Transverse colon (tissue), 4 donors: ENCODE measurements at regions not wholly inside any gene's neighbourhood (a gene's known extent, or its start where the extent isn't known, plus 50 kb on each side); places are given as distances from the start of the nearest gene placed in this dataset.

ENCODE experiments used
- DNase-seq: peaks from one replicate; pipeline ENCODE4 v3.0.0-alpha.2; 2019
- H3K27ac ChIP-seq, 4 donors: fragments of 200-600 bp; sonication (generic); 2 replicates each; pipeline ENCODE4 v1.5.1; 2016 to 2018; ENCODE audit warnings: inconsistent platforms in 4 of 4
- H3K27me3 ChIP-seq: fragments of 200-600 bp; sonication (generic); 2 replicates; pipeline ENCODE4 v1.5.1; 2017; ENCODE audit warnings: inconsistent platforms
- H3K36me3 ChIP-seq, 4 donors: fragments of 200-600 bp; sonication (generic); 2 replicates each; pipeline ENCODE4 v1.5.1; 2017 to 2019; ENCODE audit warnings: inconsistent platforms in 4 of 4
- H3K4me1 ChIP-seq, 4 donors: fragments of 200-600 bp; sonication (generic); 2 replicates each; pipeline ENCODE4 v1.5.1; 2017 to 2020; ENCODE audit warnings: inconsistent platforms in 4 of 4
- H3K4me3 ChIP-seq, 4 donors: fragments of 200-600 bp; sonication (generic); 1 replicate in 1 of 4; 2 replicates in 3 of 4; pipeline versions ENCODE4 v1.5.1 to v1.6.1; 2017 to 2019; ENCODE audit warnings: inconsistent platforms in 4 of 4
- H3K9me3 ChIP-seq, 2 donors: fragments of 200-600 bp; sonication (generic); 2 replicates each; pipeline ENCODE4 v1.5.1; 2017 to 2019; ENCODE audit warnings: inconsistent platforms in 2 of 2
- CTCF ChIP-seq, 5 experiments: fragments of 200-600 bp in 3 of 5; fragments of 450-650 bp in 2 of 5; sonication (generic) in 3 of 5; IDR thresholded peaks; 1 replicate in 2 of 5; 2 replicates in 3 of 5; pipeline ENCODE4 v1.5.1; 2016 to 2017; ENCODE audit warnings: antibody characterized with exemption in 5 of 5, inconsistent platforms in 3 of 5, mild to moderate bottlenecking in 2 of 5, moderate library complexity in 1 of 5
- EP300 ChIP-seq: sonication (generic); formaldehyde crosslinking; IDR thresholded peaks from one replicate; pipeline ENCODE4 v1.6.1; 2017; ENCODE audit warnings: antibody characterized with exemption, low read depth
- POLR2A ChIP-seq: fragments of 450-650 bp; IDR thresholded peaks from one replicate; pipeline ENCODE4 v1.6.1; 2016; ENCODE audit warnings: antibody characterized with exemption, mild to moderate bottlenecking, moderate library complexity
- POLR2AphosphoS5 ChIP-seq, 3 donors: sonication (generic); formaldehyde crosslinking; IDR thresholded peaks; one replicate each; pipeline ENCODE4 v1.6.1; 2016; ENCODE audit warnings: antibody characterized with exemption in 3 of 3
- WGBS, 2 donors: methylation state at CpG; one replicate each; pipeline ENCODE4 v1.1.5; 2018; ENCODE audit warnings: low coverage in 1 of 2; 5-methylcytosine and 5-hydroxymethylcytosine counted together
- in situ Hi-C, 4 donors: fragments of 200-750 bp; cut with MboI; loops; one replicate each; pipeline versions ENCODE4 v1.15.0 to v1.15.1; 2017; ENCODE audit warnings: low sequenced_read_pairs in 3 of 4, low pct_ligation_motif_present in 1 of 4, low pct_unique_long_range_greater_than_20kb in 1 of 4
- intact Hi-C: fragments of 100-400 bp; cut with DNase I; formaldehyde crosslinking; loops from one replicate; pipeline ENCODE4 v1.15.1; 2023; ENCODE audit warnings: low total_unique reads

GRCh38 chr6:112795316-112795715, 448.2 kb downstream of the RFPL4B start:
- H3K36me3 ChIP-seq, result no peaks in the 10 kb centered on the region
- intact Hi-C loops (no loop called here), in situ Hi-C loops (no loop called here)
- no peak for DNase-seq
- TF ChIP-seq CTCF (IDR thresholded peaks at IDR 0.05), result no peak
- TF ChIP-seq POLR2AphosphoS5 (IDR thresholded peaks at IDR 0.05), result no peak
- WGBS, 2 donors, result 60 to 72% methylated on average over 1 of the region's 1 CpG
- no peak overlapping the region for H3K4me3 ChIP-seq
- no peaks in the 10 kb centered on the region for H3K27me3 ChIP-seq
- H3K9me3 ChIP-seq, result peaks cover 0 to 8% of the 10 kb centered on the region in 2 donors
- H3K4me1 ChIP-seq, result no peaks in the 10 kb centered on the region
- no peak overlapping the region for H3K27ac ChIP-seq

GRCh38 chr6:112796712-112797111, 449.6 kb downstream of the RFPL4B start:
- Histone ChIP-seq H3K4me3 (no peak overlapping the region), H3K9me3 (peaks cover 0 to 8% of the 10 kb centered on the region in 2 donors), H3K36me3 (no peaks in the 10 kb centered on the region), H3K27ac (no peak overlapping the region), H3K4me1 (no peaks in the 10 kb centered on the region), H3K27me3 (no peaks in the 10 kb centered on the region)
- in situ Hi-C loops, result no loop called here
- DNase-seq, result no peak
- TF ChIP-seq POLR2A (no peak), EP300 (no peak), POLR2AphosphoS5 (IDR thresholded peaks at IDR 0.05) (no peak), CTCF (IDR thresholded peaks at IDR 0.05) (no peak)
- intact Hi-C loops, result no loop called here
- 79 to 98% methylated on average over 1 of the region's 1 CpG for WGBS, 2 donors

- in situ Hi-C loops, result no loop called here
- H3K9me3 ChIP-seq, result no peaks in the 10 kb centered on the region
- intact Hi-C loops, result no loop called here
- no peaks in the 10 kb centered on the region for H3K36me3 ChIP-seq
- H3K4me1 ChIP-seq, result no peaks in the 10 kb centered on the region
- DNase-seq, result no peak
- no peaks in the 10 kb centered on the region for H3K27me3 ChIP-seq
- WGBS, 2 donors, result 68 to 83% methylated on average over 1 of the region's 1 CpG
- TF ChIP-seq EP300 (no peak), POLR2AphosphoS5 (IDR thresholded peaks at IDR 0.05) (no peak), CTCF (IDR thresholded peaks at IDR 0.05) (no peak), POLR2A (no peak)
- H3K4me3 ChIP-seq, result no peak overlapping the region
- no peak overlapping the region for H3K27ac ChIP-seq
Observed at GRCh38 chr6:112799889-112800288, 452.8 kb downstream of the RFPL4B start.

DNA sequence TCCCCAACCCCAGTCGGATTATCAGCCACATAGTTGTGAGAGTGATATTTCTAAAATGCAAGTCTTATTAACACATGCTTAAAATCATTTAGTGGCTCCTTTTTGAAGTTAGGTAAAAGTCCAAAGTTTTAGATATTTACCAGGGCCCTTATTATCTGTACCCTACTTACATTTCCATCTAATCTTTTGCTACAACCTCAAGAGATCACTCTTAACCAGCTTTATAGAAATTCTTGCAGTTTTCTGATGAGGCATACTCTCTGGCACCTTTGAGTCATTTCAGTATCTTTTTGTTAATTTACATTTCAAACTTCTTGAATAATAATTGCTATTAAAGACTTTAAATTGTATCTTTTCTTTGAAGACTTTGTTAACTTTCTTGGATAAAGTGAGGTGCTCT, 453.3 kb downstream of the RFPL4B start:
- TF ChIP-seq POLR2A (no peak), EP300 (no peak), CTCF (IDR thresholded peaks at IDR 0.05) (no peak), POLR2AphosphoS5 (IDR thresholded peaks at IDR 0.05) (no peak)
- WGBS, 2 donors, result 83 to 90% methylated on average over 1 of the region's 1 CpG
- no peaks in the 10 kb centered on the region for H3K9me3 ChIP-seq
- in situ Hi-C loops (no loop called here), intact Hi-C loops (no loop called here)
- no peak overlapping the region for H3K4me3 ChIP-seq
- H3K36me3 ChIP-seq, result no peaks in the 10 kb centered on the region
- H3K27me3 ChIP-seq, result no peaks in the 10 kb centered on the region
- H3K4me1 ChIP-seq, result no peaks in the 10 kb centered on the region
- no peak for DNase-seq
- H3K27ac ChIP-seq, result no peak overlapping the region
